ENCODE measurements at regions not wholly inside any gene's neighbourhood (a gene's known extent, or its start where the extent isn't known, plus 50 kb on each side); places are given as distances from the start of the nearest gene placed in this dataset.
A peak's percentile ranks its signal among the peaks of the same experiment; 100 is the strongest.

- no peaks in the 10 kb centered on the region for H3K9me3 ChIP-seq
- no peaks in the 10 kb centered on the region for H3K27me3 ChIP-seq (replicated peaks; ENCODE audit: control insufficient read depth, insufficient read depth, low read length)
- intact Hi-C loops (cut with micrococcal nuclease; ENCODE audit: unreplicated experiment), result no loop called here
- H3K9me3 Mint-ChIP-seq (ENCODE audit: unreplicated experiment), result no peaks in the 10 kb centered on the region
- no peaks in the 10 kb centered on the region for H3K36me3 ChIP-seq (ENCODE audit: control insufficient read depth, insufficient read depth, low read length)
- no peak overlapping the region for H3K4me3 ChIP-seq (ENCODE audit: low read depth, low read length)
- no peaks in the 10 kb centered on the region for H3K4me1 ChIP-seq
- no peak overlapping the region for H3K4me3 Mint-ChIP-seq (ENCODE audit: unreplicated experiment)
- TF ChIP-seq CTCF (IDR thresholded peaks at IDR 0.05; ENCODE audit: insufficient read depth in 1 of 2, low read depth in 1 of 2, low read length in 1 of 2, severe bottlenecking in 1 of 2, unreplicated experiment in 1 of 2), result no peak
- H3K36me3 Mint-ChIP-seq (ENCODE audit: insufficient read depth, unreplicated experiment), result no peaks in the 10 kb centered on the region
- no peak for DNase-seq
- H3K4me1 Mint-ChIP-seq (ENCODE audit: low read depth, unreplicated experiment), result no peaks in the 10 kb centered on the region
- POLR2A ChIA-PET, result no interaction called here
- CTCF ChIA-PET, result no interaction called here
- no peaks in the 10 kb centered on the region for H3K27me3 Mint-ChIP-seq (ENCODE audit: insufficient read depth, unreplicated experiment)
- H3K27ac Mint-ChIP-seq (ENCODE audit: unreplicated experiment), result no peak overlapping the region
- no TSS peak for BruUV-seq (replicated peaks)
Measured at GRCh38 chr3:1578124-1578806, 485.4 kb downstream of the CNTN6 start.

- intact Hi-C loops (cut with micrococcal nuclease; ENCODE audit: unreplicated experiment), result no loop called here
- Histone ChIP-seq H3K27me3 (replicated peaks; ENCODE audit: control insufficient read depth, insufficient read depth, low read length) (no peaks in the 10 kb centered on the region), H3K4me3 (ENCODE audit: low read depth, low read length) (no peak overlapping the region), H3K4me1 (no peaks in the 10 kb centered on the region), H3K9me3 (peaks cover 4% of the 10 kb centered on the region; the same call in 1 of the 2 replicates), H3K36me3 (ENCODE audit: control insufficient read depth, insufficient read depth, low read length) (no peaks in the 10 kb centered on the region)
- H3K4me1 Mint-ChIP-seq (ENCODE audit: low read depth, unreplicated experiment), result no peaks in the 10 kb centered on the region
- no peaks in the 10 kb centered on the region for H3K36me3 Mint-ChIP-seq (ENCODE audit: insufficient read depth, unreplicated experiment)
- ChIA-PET CTCF (no interaction called here), POLR2A (no interaction called here)
- no peaks in the 10 kb centered on the region for H3K27me3 Mint-ChIP-seq (ENCODE audit: insufficient read depth, unreplicated experiment)
- DNase-seq, result no peak
- no peak overlapping the region for H3K4me3 Mint-ChIP-seq (ENCODE audit: unreplicated experiment)
- no peak for TF ChIP-seq CTCF (IDR thresholded peaks at IDR 0.05; ENCODE audit: insufficient read depth in 1 of 2, low read depth in 1 of 2, low read length in 1 of 2, severe bottlenecking in 1 of 2, unreplicated experiment in 1 of 2)
- H3K9me3 Mint-ChIP-seq (ENCODE audit: unreplicated experiment), result peaks cover 11% of the 10 kb centered on the region
- no peak overlapping the region for H3K27ac Mint-ChIP-seq (ENCODE audit: unreplicated experiment)
- no TSS peak for BruUV-seq (replicated peaks)
Measured at GRCh38 chr3:1583044-1583443, 490.2 kb downstream of the CNTN6 start.

- H3K27ac Mint-ChIP-seq (ENCODE audit: unreplicated experiment), result no peak overlapping the region
- H3K4me3 Mint-ChIP-seq (ENCODE audit: unreplicated experiment), result no peak overlapping the region
- no peak for TF ChIP-seq CTCF (IDR thresholded peaks at IDR 0.05; ENCODE audit: insufficient read depth in 1 of 2, low read depth in 1 of 2, low read length in 1 of 2, severe bottlenecking in 1 of 2, unreplicated experiment in 1 of 2)
- intact Hi-C loops (cut with micrococcal nuclease; ENCODE audit: unreplicated experiment), result no loop called here
- ChIA-PET POLR2A (no interaction called here), CTCF (no interaction called here)
- no TSS peak for BruUV-seq (replicated peaks)
- H3K27me3 ChIP-seq (replicated peaks; ENCODE audit: control insufficient read depth, insufficient read depth, low read length), result no peaks in the 10 kb centered on the region
- no peaks in the 10 kb centered on the region for H3K36me3 Mint-ChIP-seq (ENCODE audit: insufficient read depth, unreplicated experiment)
- no peaks in the 10 kb centered on the region for H3K4me1 Mint-ChIP-seq (ENCODE audit: low read depth, unreplicated experiment)
- H3K9me3 ChIP-seq, result peaks cover 4% of the 10 kb centered on the region; the same call in 1 of the 2 replicates
- H3K36me3 ChIP-seq (ENCODE audit: control insufficient read depth, insufficient read depth, low read length), result no peaks in the 10 kb centered on the region
- peak in 1 of 2 experiments; percentile 1 for DNase-seq
- no peaks in the 10 kb centered on the region for H3K27me3 Mint-ChIP-seq (ENCODE audit: insufficient read depth, unreplicated experiment)
- H3K9me3 Mint-ChIP-seq (ENCODE audit: unreplicated experiment), result peaks cover 31% of the 10 kb centered on the region
- H3K4me3 ChIP-seq (ENCODE audit: low read depth, low read length), result no peak overlapping the region
- H3K4me1 ChIP-seq, result no peaks in the 10 kb centered on the region
Measured at GRCh38 chr3:1587426-1587825, 494.6 kb downstream of the CNTN6 start.
